Left lung (tissue), 4 donors: ENCODE measurements at regions not wholly inside any gene's neighbourhood (a gene's known extent, or its start where the extent isn't known, plus 50 kb on each side); places are given as distances from the start of the nearest gene placed in this dataset.

ENCODE experiments used
- ATAC-seq: fragments of 200-7000 bp; cut with Tn5 transposase; one replicate; pipeline ENCODE4 v1.9.1; 2020; ENCODE audit warnings: moderate library complexity
- DNase-seq, 4 donors: peaks; one replicate each; pipeline ENCODE4 v3.0.0-alpha.2; 2013 to 2020
- H3K27ac ChIP-seq, 2 donors: fragments of 200-600 bp; sonication (generic) in 1 of 2; one replicate each; pipeline versions ENCODE4 v1.5.0 to v1.8.0; 2020 to 2021
- H3K27me3 ChIP-seq, 2 donors: fragments of 200-600 bp; sonication (generic) in 1 of 2; one replicate each; pipeline versions ENCODE4 v1.5.0 to v1.8.0; 2020 to 2021
- H3K36me3 ChIP-seq, 2 donors: fragments of 200-600 bp; sonication (generic) in 1 of 2; one replicate each; pipeline versions ENCODE4 v1.5.0 to v1.8.0; 2020 to 2021
- H3K4me1 ChIP-seq, 2 donors: fragments of 200-600 bp; one replicate each; pipeline ENCODE4 v1.8.0; 2021
- H3K4me3 ChIP-seq, 2 donors: fragments of 200-600 bp; sonication (generic) in 1 of 2; one replicate each; pipeline versions ENCODE4 v1.5.0 to v1.8.0; 2020 to 2021; ENCODE audit warnings: mild to moderate bottlenecking in 1 of 2
- H3K9me3 ChIP-seq, 2 donors: fragments of 200-600 bp; sonication (generic) in 1 of 2; one replicate each; pipeline versions ENCODE4 v1.5.0 to v1.8.0; 2020 to 2021
- CTCF ChIP-seq, 2 donors: fragments of 200-600 bp; sonication (generic) in 1 of 2; IDR thresholded peaks; one replicate each; pipeline versions ENCODE4 v1.5.0 to v1.8.0; 2021; ENCODE audit warnings: antibody characterized with exemption in 2 of 2
- intact Hi-C, 2 donors: fragments of 100-400 bp; cut with DNase I; formaldehyde crosslinking; loops; one replicate each; pipeline versions ENCODE4 v1.11.2 to v1.14.2; 2022
- donor health status: DM: no; HTN: yes; CAD: no.
- donor health status: DM: no; HTN: no; CAD: no.

DNA sequence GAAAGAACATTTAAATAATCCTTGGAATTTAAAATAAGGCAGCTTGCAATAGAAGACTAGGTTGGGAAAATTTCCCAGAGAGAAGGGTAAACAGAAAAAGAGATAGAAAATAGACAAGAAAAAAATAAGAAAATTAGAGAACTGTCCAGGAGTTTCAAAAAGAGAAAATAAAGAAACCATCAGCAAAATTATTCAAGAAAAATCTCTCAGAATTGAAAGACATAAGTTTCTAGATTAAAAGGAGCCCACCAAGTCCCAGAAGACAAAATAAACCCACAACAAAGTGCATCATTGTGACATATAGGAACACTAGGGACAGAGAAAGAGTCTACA is 88.6 kb upstream of the CDYL start:
- ATAC-seq (no peak), DNase-seq (no peak)
- Histone ChIP-seq H3K4me1 (peaks cover 0 to 3% of the 10 kb centered on the region in 2 donors), H3K27me3 (no peaks in the 10 kb centered on the region), H3K27ac (peak overlapping the region in 1 of 2 donors; percentile 72), H3K36me3 (no peaks in the 10 kb centered on the region), H3K9me3 (peaks cover 0 to 4% of the 10 kb centered on the region in 2 donors), H3K4me3 (no peak overlapping the region)
- no peak for TF ChIP-seq CTCF (IDR thresholded peaks at IDR 0.05)
- intact Hi-C loops = no loop called here

DNA sequence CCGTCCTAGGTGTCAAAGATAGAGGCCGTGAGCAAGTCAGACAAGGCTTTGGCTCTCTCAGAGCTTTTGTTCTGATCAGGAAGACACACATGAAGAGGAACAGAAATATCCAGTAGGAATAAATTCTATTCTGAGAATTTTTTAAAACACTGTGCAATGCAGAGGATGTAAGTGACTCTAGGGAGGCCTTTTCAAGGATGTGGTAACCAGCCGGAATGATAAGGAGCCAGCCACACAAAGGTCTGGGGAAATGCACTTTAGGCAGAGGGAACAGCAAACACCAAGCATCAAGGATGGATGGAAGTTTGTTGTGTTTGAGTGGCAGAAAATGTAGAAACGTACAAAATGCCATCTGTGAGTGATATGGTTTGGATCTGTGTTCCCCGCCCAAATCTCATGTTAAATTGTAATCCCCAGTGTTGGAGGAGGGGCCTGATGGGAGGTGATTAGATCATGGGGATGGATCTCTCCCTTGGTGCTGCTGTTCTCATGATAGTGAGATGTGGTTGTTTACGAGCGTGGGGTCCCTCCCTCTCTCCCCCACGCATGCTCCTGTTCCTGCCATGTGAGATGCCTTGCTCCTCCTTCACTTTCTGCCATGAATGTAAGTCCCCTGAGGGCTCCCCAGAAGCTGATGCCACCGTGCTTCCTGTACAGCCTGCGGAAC is 93.6 kb upstream of the CDYL start:
- Histone ChIP-seq H3K4me3 (no peak overlapping the region), H3K4me1 (no peaks in the 10 kb centered on the region), H3K27me3 (no peaks in the 10 kb centered on the region), H3K36me3 (no peaks in the 10 kb centered on the region), H3K9me3 (no peaks in the 10 kb centered on the region), H3K27ac (no peak overlapping the region)
- no peak for TF ChIP-seq CTCF (IDR thresholded peaks at IDR 0.05)
- no peak for DNase-seq
- intact Hi-C loops = no loop called here
- no peak for ATAC-seq

DNA sequence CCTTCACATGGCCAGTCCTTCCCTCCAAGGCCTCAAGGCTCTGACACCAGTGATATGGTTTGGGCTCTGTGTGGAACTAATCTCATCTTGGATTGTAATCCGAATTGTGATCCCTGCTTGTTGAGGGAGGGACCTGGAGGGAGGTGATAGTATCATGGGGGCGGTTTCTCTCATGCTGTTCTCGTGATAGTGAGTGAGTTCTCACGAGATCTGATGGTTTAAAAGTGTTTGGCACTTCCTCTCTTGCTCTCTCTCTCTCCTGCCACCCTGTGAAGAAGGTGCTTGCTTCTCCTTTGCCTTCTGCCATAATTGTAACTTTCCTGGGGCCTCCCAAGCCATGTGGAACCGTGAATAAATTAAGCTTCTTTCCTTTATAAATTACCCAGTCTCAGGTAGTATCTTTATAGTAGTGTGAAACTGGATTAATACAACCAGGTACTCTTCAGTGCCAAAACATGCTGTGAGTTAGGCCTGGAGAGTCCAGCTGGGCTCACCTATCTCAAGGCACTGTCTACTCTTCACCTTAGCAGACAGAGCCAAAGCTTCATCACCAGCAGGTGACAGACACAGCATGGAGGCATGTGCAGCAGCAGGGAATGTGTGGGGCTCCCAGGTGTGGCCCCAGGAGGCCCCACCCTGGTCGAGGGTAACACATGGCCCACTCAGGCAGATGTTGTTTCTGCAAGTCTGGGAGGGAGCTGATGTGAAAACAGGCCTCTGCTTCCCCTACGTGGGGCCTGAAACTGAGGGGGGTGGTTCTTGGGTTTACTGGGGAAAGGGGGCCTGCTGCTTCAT is 97.5 kb upstream of the CDYL start:
- H3K4me1 ChIP-seq = no peaks in the 10 kb centered on the region
- no peak overlapping the region for H3K4me3 ChIP-seq
- ATAC-seq = no peak
- H3K9me3 ChIP-seq = no peaks in the 10 kb centered on the region
- H3K27ac ChIP-seq = no peak overlapping the region
- H3K36me3 ChIP-seq = no peaks in the 10 kb centered on the region
- intact Hi-C loops = no loop called here
- DNase-seq = no peak
- no peak for TF ChIP-seq CTCF (IDR thresholded peaks at IDR 0.05)
- H3K27me3 ChIP-seq = no peaks in the 10 kb centered on the region

DNA sequence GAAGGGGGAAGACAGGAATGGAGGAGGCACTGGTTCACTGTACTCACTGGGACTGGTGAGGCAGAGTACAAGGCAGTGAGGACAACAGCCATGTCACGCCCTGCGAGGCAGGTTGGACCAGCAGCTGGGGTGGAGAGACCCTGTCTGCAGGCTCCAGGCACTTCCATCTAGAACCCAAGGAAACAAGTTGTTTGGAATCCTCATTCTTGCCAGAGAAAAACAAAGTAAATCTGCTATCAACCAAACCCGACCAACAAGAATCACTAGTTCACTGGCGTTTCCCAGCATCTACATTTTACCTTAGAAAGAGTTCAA is 98.5 kb upstream of the CDYL start:
- H3K9me3 ChIP-seq = no peaks in the 10 kb centered on the region
- DNase-seq (no peak), ATAC-seq (no peak)
- no peaks in the 10 kb centered on the region for H3K36me3 ChIP-seq
- intact Hi-C loops = no loop called here
- no peak overlapping the region for H3K4me3 ChIP-seq
- no peaks in the 10 kb centered on the region for H3K27me3 ChIP-seq
- H3K27ac ChIP-seq = no peak overlapping the region
- no peaks in the 10 kb centered on the region for H3K4me1 ChIP-seq
- no peak for TF ChIP-seq CTCF (IDR thresholded peaks at IDR 0.05)

DNA sequence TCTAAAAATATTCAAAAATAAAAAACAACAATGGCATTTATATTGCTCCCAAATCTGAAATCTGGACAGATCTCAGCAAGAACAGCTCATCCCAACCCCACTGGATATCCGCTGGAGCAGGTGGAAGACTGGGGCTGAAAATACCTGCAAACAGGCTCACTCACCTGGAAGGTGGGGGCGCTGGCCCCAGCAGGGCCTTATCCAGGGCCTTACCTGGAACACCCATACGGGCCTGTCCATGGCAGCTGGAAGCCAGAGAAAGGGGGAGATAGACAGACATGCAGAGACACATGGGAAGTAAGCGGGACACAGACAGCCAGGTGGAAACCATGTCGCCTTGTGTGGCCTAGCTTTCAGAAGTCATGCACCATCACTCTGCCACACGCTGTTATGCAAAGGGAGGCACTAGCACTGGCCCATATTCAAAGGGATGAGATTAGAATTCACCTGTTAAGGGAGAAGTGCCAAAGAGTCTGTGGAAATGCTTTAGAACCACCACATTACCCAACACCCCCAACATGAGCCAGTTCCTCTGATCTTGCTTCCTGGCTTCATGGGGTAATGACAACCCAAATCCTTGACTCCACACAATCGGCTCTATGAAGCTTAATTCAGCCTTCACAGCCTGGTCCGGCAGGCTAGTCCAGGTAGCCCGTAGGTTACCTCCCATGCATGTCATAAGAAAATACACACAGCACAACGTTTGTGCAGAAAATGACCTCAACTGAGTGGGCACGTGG is 99.0 kb upstream of the CDYL start:
- no peak overlapping the region for H3K4me3 ChIP-seq
- TF ChIP-seq CTCF (IDR thresholded peaks at IDR 0.05) = no peak
- intact Hi-C loops = no loop called here

More for the DNA sequence above, 99.0 kb upstream of the CDYL start:
- H3K27me3 ChIP-seq = no peaks in the 10 kb centered on the region
- DNase-seq = no peak
- no peak for ATAC-seq
- no peaks in the 10 kb centered on the region for H3K9me3 ChIP-seq
- no peak overlapping the region for H3K27ac ChIP-seq
- no peaks in the 10 kb centered on the region for H3K4me1 ChIP-seq
- no peaks in the 10 kb centered on the region for H3K36me3 ChIP-seq
